Activated naive CD8-positive, alpha-beta T cell treated with anti-CD3 and anti-CD28 coated beads for 36 hours (primary cell): ENCODE measurements at regions not wholly inside any gene's neighbourhood (a gene's known extent, or its start where the extent isn't known, plus 50 kb on each side); places are given as distances from the start of the nearest gene placed in this dataset.

Experiments used
- DNase-seq: peaks from one replicate; pipeline ENCODE4 v3.0.0; 2021
- H3K27ac Mint-ChIP-seq: one replicate; pipeline ENCODE4 v1.8.0; 2022; ENCODE audit warnings: mild to moderate bottlenecking, moderate library complexity, mixed read lengths
- H3K27me3 Mint-ChIP-seq: one replicate; pipeline ENCODE4 v1.8.0; 2022; ENCODE audit warnings: mild to moderate bottlenecking, mixed read lengths
- H3K36me3 Mint-ChIP-seq: one replicate; pipeline ENCODE4 v1.8.0; 2021; ENCODE audit warnings: mild to moderate bottlenecking, mixed read lengths
- H3K4me1 Mint-ChIP-seq: one replicate; pipeline ENCODE4 v1.8.0; 2021; ENCODE audit warnings: mixed read lengths
- H3K4me3 Mint-ChIP-seq: one replicate; pipeline ENCODE4 v1.8.0; 2022; ENCODE audit warnings: mild to moderate bottlenecking, moderate library complexity, mixed read lengths
- H3K9me3 Mint-ChIP-seq: one replicate; pipeline ENCODE4 v1.8.0; 2022; ENCODE audit warnings: mixed read lengths

- H3K27ac Mint-ChIP-seq = no peak overlapping the region
- peaks cover 1% of the 10 kb centered on the region for H3K9me3 Mint-ChIP-seq
- no peaks in the 10 kb centered on the region for H3K4me1 Mint-ChIP-seq
- no peaks in the 10 kb centered on the region for H3K27me3 Mint-ChIP-seq
- H3K4me3 Mint-ChIP-seq = no peak overlapping the region
- DNase-seq = no peak
- no peaks in the 10 kb centered on the region for H3K36me3 Mint-ChIP-seq
Measured at GRCh38 chr3:117799387-117799735, 1089.8 kb downstream of the TUSC7 start.

DNA sequence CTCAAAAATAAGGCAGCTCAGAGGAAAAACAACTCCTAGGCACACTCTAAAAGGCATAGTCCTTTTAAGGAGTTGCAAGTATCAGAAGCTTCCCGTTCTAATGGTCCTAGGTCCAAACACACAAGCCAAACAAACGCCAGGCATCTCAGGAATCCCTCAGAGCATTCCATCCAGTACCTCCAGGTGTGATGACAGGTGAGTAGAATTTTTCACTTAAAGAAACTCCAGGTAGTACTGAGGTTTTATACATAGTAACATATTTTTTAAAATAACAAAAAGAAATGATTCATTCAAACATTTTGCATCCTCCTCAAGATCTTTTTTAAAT, 1092.3 kb downstream of the TUSC7 start:
- no peaks in the 10 kb centered on the region for H3K36me3 Mint-ChIP-seq
- H3K27me3 Mint-ChIP-seq = no peaks in the 10 kb centered on the region
- DNase-seq = no peak
- no peak overlapping the region for H3K27ac Mint-ChIP-seq
- H3K4me3 Mint-ChIP-seq = no peak overlapping the region
- H3K4me1 Mint-ChIP-seq = no peaks in the 10 kb centered on the region
- no peaks in the 10 kb centered on the region for H3K9me3 Mint-ChIP-seq

- H3K4me3 Mint-ChIP-seq = no peak overlapping the region
- peaks cover 1% of the 10 kb centered on the region for H3K9me3 Mint-ChIP-seq
- no peak for DNase-seq
- H3K36me3 Mint-ChIP-seq = no peaks in the 10 kb centered on the region
- H3K27ac Mint-ChIP-seq = no peak overlapping the region
- no peaks in the 10 kb centered on the region for H3K27me3 Mint-ChIP-seq
- H3K4me1 Mint-ChIP-seq = no peaks in the 10 kb centered on the region
Measured at GRCh38 chr3:117809186-117810081, 1099.9 kb downstream of the TUSC7 start.

DNA sequence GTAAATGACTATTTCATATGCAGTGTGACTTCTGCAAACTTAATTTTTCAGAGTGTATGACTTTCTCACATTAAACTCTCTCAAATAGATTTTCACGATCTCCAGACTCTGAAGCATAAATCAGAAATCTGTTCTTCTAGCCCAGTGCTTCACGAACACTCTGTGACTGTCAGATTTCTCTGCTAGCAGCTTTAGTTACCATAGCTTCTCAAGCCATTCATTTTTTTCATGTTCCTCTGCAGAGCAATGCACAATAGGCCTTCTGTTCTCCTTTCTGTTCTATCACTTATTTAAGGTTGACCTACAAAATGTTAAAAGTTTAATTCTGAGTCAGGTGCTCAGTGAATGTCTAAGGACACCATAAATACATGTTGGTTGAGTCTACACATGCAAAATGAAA, 1102.2 kb downstream of the TUSC7 start:
- DNase-seq = no peak
- H3K27me3 Mint-ChIP-seq = no peaks in the 10 kb centered on the region
- H3K9me3 Mint-ChIP-seq = peaks cover 1% of the 10 kb centered on the region
- no peaks in the 10 kb centered on the region for H3K4me1 Mint-ChIP-seq
- H3K36me3 Mint-ChIP-seq = no peaks in the 10 kb centered on the region
- H3K4me3 Mint-ChIP-seq = no peak overlapping the region
- H3K27ac Mint-ChIP-seq = no peak overlapping the region

DNA sequence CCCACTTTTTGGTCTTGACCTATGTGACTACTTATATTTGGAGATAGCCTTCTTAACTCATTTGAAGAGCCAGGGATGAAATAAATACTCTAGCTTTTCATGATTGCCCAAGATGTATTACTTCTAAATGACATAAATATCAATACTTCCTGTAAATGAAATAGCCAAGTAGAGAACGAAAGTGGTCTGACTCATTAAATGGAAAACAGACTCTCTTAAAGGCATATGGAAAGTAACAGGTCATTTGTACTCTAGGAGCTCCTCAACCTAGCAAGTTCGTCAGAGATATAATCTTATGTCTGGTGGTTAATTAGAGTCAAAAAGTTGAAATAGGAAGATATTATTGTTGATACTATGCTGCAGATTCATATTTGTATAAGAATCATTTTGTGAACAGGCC, 1105.4 kb downstream of the TUSC7 start:
- DNase-seq = no peak
- Mint-ChIP-seq H3K27ac (no peak overlapping the region), H3K4me1 (no peaks in the 10 kb centered on the region), H3K9me3 (no peaks in the 10 kb centered on the region), H3K36me3 (no peaks in the 10 kb centered on the region), H3K27me3 (no peaks in the 10 kb centered on the region), H3K4me3 (no peak overlapping the region)

GRCh38 chr3:117817103-117817502, 1107.5 kb downstream of the TUSC7 start:
- DNase-seq = no peak
- H3K27ac Mint-ChIP-seq = no peak overlapping the region
- H3K36me3 Mint-ChIP-seq = no peaks in the 10 kb centered on the region
- no peaks in the 10 kb centered on the region for H3K4me1 Mint-ChIP-seq
- H3K4me3 Mint-ChIP-seq = no peak overlapping the region
- no peaks in the 10 kb centered on the region for H3K27me3 Mint-ChIP-seq
- peaks cover 2% of the 10 kb centered on the region for H3K9me3 Mint-ChIP-seq

DNA sequence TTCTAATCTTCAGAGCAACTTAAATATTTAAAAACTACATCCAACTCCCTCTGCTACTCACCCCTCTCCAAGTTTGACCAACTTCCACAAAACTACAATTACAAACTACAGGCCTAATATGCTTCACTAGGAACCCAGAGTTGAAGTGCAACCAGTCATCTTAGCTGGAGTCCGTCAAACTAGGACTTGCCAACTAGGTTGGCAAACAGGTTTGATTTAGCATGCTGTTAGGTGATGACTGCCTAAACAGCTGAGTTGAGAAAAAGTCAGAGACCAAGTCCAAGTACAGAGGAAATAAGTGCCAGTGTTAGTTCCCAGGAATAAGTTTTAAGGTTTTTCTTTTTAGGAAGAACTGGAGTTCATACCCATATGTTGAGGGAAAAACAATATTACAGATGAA, 1109.0 kb downstream of the TUSC7 start:
- Mint-ChIP-seq H3K36me3 (no peaks in the 10 kb centered on the region), H3K9me3 (peaks cover 2% of the 10 kb centered on the region), H3K27ac (no peak overlapping the region), H3K4me1 (no peaks in the 10 kb centered on the region), H3K27me3 (no peaks in the 10 kb centered on the region), H3K4me3 (no peak overlapping the region)
- DNase-seq = no peak

DNA sequence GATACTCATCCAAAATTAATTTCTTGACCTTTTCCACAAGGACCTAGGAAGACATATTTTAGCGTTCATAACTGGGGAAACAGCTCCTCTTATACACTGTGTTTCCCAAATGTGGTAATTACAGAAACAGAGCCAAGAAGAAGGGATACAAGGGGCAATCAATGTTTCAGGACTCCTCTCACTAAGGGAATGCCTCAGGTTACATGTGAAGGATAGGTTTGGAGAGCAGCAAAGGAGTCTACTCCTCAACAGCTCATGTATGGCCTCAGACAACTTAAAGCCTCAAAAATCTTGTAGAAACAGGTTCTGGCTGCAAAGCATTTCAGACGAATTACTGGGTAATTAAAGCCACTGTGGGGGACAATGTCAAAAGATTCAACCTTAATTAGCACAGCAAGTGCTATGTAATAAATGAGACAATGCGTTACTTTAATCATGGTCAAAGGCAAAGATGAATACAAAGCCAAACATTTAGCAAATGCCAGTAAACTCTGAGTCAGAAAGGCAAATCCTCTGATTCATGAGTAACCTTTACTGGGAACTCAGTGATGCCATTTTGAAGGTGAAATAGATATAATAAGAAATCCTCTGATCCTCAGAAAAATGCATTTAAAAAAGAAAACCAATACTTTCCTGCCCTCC, 1111.2 kb downstream of the TUSC7 start:
- Mint-ChIP-seq H3K27ac (no peak overlapping the region), H3K4me3 (no peak overlapping the region), H3K9me3 (peaks cover 2% of the 10 kb centered on the region), H3K27me3 (no peaks in the 10 kb centered on the region), H3K36me3 (no peaks in the 10 kb centered on the region), H3K4me1 (no peaks in the 10 kb centered on the region)
- DNase-seq = no peak

DNA sequence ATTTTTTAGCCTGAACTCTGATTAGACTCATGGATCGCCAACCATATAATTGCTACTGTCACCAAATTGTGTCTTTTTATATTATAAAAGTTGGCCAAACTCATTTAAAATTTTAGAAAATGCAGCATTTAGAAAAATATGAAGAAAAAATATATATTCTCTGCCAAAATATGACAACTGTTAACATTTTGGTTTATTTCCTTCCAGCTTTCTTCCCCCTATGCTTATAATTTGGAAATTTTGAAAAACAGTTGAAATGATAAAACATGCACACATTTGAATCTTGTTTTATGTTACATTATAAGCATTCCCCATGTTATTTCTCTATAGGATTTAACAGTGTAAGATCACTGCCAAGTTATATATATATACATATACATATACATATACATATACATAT, 1112.8 kb downstream of the TUSC7 start:
- DNase-seq = no peak
- Mint-ChIP-seq H3K27me3 (no peaks in the 10 kb centered on the region), H3K27ac (no peak overlapping the region)

DNA sequence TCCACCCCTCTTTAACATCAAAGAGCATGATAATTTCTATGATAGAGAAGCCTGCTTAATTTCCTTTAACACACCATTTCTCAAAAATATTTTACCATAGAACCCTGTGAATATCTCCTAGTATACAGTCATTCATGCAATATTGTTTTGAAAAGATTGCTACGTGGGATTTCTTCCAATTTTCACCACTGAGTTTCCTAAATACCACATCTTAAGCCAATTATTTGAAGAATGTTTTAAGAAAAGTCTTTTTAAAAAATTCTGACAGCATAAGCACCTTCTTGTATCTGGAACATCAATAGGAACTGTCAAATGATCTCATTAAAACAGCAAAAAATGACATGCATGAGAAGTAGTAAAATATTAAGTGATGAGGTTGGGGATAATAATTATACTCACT, 1126.7 kb downstream of the TUSC7 start:
- DNase-seq = no peak
- H3K4me1 Mint-ChIP-seq = no peaks in the 10 kb centered on the region
- H3K36me3 Mint-ChIP-seq = no peaks in the 10 kb centered on the region
- no peaks in the 10 kb centered on the region for H3K9me3 Mint-ChIP-seq
- H3K27ac Mint-ChIP-seq = no peak overlapping the region
- H3K27me3 Mint-ChIP-seq = no peaks in the 10 kb centered on the region
- no peak overlapping the region for H3K4me3 Mint-ChIP-seq

More for the DNA sequence above, 1112.8 kb downstream of the TUSC7 start:
- Mint-ChIP-seq H3K36me3 (no peaks in the 10 kb centered on the region), H3K4me1 (no peaks in the 10 kb centered on the region), H3K4me3 (no peak overlapping the region), H3K9me3 (peaks cover 2% of the 10 kb centered on the region)

- DNase-seq = no peak
- Mint-ChIP-seq H3K36me3 (no peaks in the 10 kb centered on the region), H3K4me3 (no peak overlapping the region), H3K9me3 (no peaks in the 10 kb centered on the region), H3K27ac (no peak overlapping the region), H3K27me3 (no peaks in the 10 kb centered on the region), H3K4me1 (no peaks in the 10 kb centered on the region)
Measured at GRCh38 chr3:117837391-117837790, 1127.8 kb downstream of the TUSC7 start.

DNA sequence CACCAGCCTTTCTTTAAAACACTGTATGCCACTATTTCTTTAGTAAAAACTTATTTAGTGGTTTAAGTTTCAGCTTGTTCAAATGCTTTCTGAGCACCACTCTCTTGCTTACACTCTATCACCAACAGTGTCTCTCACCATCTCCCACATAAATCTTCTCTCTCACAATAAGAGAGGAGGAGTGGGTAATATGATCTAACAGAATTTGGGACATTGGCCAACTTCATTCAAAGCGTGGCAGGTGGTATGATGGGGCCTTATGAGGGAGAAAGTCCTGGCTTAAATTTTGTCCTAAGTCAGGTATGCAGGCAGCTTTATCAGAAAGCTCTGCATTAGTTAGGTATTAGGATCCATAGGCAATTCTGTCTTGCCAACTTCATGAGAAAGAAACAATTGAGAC, 1132.5 kb downstream of the TUSC7 start:
- Mint-ChIP-seq H3K27ac (no peak overlapping the region), H3K4me3 (no peak overlapping the region), H3K9me3 (no peaks in the 10 kb centered on the region), H3K4me1 (no peaks in the 10 kb centered on the region), H3K36me3 (no peaks in the 10 kb centered on the region), H3K27me3 (no peaks in the 10 kb centered on the region)
- no peak for DNase-seq

- DNase-seq = no peak
- no peaks in the 10 kb centered on the region for H3K36me3 Mint-ChIP-seq
- H3K9me3 Mint-ChIP-seq = no peaks in the 10 kb centered on the region
- H3K4me3 Mint-ChIP-seq = no peak overlapping the region
- H3K27ac Mint-ChIP-seq = no peak overlapping the region
- no peaks in the 10 kb centered on the region for H3K27me3 Mint-ChIP-seq
- no peaks in the 10 kb centered on the region for H3K4me1 Mint-ChIP-seq
Measured at GRCh38 chr3:117843356-117843755, 1133.8 kb downstream of the TUSC7 start.

DNA sequence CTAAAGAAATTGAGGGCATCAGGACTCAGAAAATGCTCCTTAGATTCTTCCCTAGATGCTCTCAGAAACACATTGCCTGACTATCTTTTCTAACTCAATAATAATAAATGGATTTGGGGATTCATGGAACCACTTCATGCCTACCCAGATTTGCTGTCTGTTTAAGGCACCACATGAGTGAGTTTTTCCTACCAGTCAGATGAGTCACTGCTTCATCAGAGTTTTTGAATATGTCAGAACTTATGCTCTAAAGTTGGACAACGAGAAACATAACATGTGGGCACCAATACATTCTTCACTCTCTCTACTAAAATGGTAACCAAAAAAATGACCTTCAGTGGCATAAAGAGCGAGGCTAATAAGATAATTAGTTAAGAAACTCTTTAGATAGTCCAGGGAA, 1135.1 kb downstream of the TUSC7 start:
- no peak overlapping the region for H3K27ac Mint-ChIP-seq
- no peaks in the 10 kb centered on the region for H3K36me3 Mint-ChIP-seq
- H3K27me3 Mint-ChIP-seq = no peaks in the 10 kb centered on the region
- DNase-seq = no peak
- peaks cover 2% of the 10 kb centered on the region for H3K9me3 Mint-ChIP-seq
- no peaks in the 10 kb centered on the region for H3K4me1 Mint-ChIP-seq
- no peak overlapping the region for H3K4me3 Mint-ChIP-seq

GRCh38 chr3:117846238-117846637, 1136.7 kb downstream of the TUSC7 start:
- Mint-ChIP-seq H3K36me3 (no peaks in the 10 kb centered on the region), H3K27ac (no peak overlapping the region), H3K4me3 (no peak overlapping the region), H3K4me1 (no peaks in the 10 kb centered on the region), H3K9me3 (peaks cover 2% of the 10 kb centered on the region), H3K27me3 (no peaks in the 10 kb centered on the region)
- DNase-seq = no peak

- Mint-ChIP-seq H3K27me3 (no peaks in the 10 kb centered on the region), H3K4me3 (no peak overlapping the region), H3K27ac (no peak overlapping the region), H3K9me3 (peaks cover 6% of the 10 kb centered on the region), H3K4me1 (no peaks in the 10 kb centered on the region), H3K36me3 (no peaks in the 10 kb centered on the region)
- no peak for DNase-seq
Measured at GRCh38 chr3:117848606-117849005, 1139.0 kb downstream of the TUSC7 start.
